Astrocyte (in vitro differentiated cells and primary cell): ENCODE measurements at regions not wholly inside any gene's neighbourhood (a gene's known extent, or its start where the extent isn't known, plus 50 kb on each side); places are given as distances from the start of the nearest gene placed in this dataset.

ENCODE experiments used
- DNase-seq: peaks from one replicate; pipeline ENCODE4 v3.0.0-alpha.2; 2010; ENCODE audit warnings: low read depth
- FAIRE-seq: peaks from 2 replicates; lab custom pipeline; 2011; peaks lifted over from hg19 to GRCh38; lab: Jason Lieb, UNC
- H2AFZ ChIP-seq: 2 replicates; pipeline ENCODE4 v1.6.0; 2012; ENCODE audit warnings: low read depth, low read length, inconsistent platforms
- H3K27ac ChIP-seq: 2 replicates; pipeline ENCODE4 v1.5.1; 2011; ENCODE audit warnings: low read depth, low read length, inconsistent platforms
- H3K27me3 ChIP-seq: 2 replicates; pipeline ENCODE4 v1.6.0; 2011; ENCODE audit warnings: low read length, inconsistent platforms; ENCODE audit not compliant: insufficient read depth
- H3K36me3 ChIP-seq: 2 replicates; pipeline ENCODE4 v1.5.1; 2011; ENCODE audit warnings: low read length, inconsistent platforms; ENCODE audit not compliant: insufficient read depth
- H3K4me1 ChIP-seq: 2 replicates; pipeline ENCODE4 v1.5.1; 2011; ENCODE audit warnings: low read length, inconsistent platforms; ENCODE audit not compliant: insufficient read depth
- H3K4me2 ChIP-seq: 2 replicates; pipeline ENCODE4 v1.6.0; 2012; ENCODE audit warnings: low read length, inconsistent platforms
- H3K4me3 ChIP-seq: 2 replicates; pipeline ENCODE4 v1.5.1; 2011; ENCODE audit warnings: low read depth, mild to moderate bottlenecking, low read length, inconsistent platforms; ENCODE audit not compliant: insufficient read depth
- H3K79me2 ChIP-seq: 2 replicates; pipeline ENCODE4 v1.6.0; 2012; ENCODE audit warnings: mild to moderate bottlenecking, low read length, inconsistent platforms; ENCODE audit not compliant: insufficient read depth
- H3K9ac ChIP-seq: 2 replicates; pipeline ENCODE4 v1.6.0; 2012; ENCODE audit warnings: mild to moderate bottlenecking, low read length, inconsistent platforms
- H3K9me3 ChIP-seq: 2 replicates; pipeline ENCODE4 v1.5.1; 2012; ENCODE audit warnings: low read depth, mild to moderate bottlenecking, low read length, inconsistent platforms; ENCODE audit not compliant: insufficient read depth
- H4K20me1 ChIP-seq: 2 replicates; pipeline ENCODE4 v1.6.0; 2012; ENCODE audit warnings: low read length, inconsistent platforms; ENCODE audit not compliant: insufficient read depth
- H3K27ac Mint-ChIP-seq: one replicate; pipeline ENCODE4 v1.8.0; 2021; ENCODE audit warnings: mild to moderate bottlenecking, mixed read lengths; ENCODE audit not compliant: unreplicated experiment
- H3K27me3 Mint-ChIP-seq: one replicate; pipeline ENCODE4 v1.8.0; 2021; ENCODE audit warnings: low read depth, mixed read lengths; ENCODE audit not compliant: unreplicated experiment
- H3K36me3 Mint-ChIP-seq: one replicate; pipeline ENCODE4 v1.8.0; 2021; ENCODE audit warnings: low read depth, mixed read lengths; ENCODE audit not compliant: unreplicated experiment
- H3K4me1 Mint-ChIP-seq: one replicate; pipeline ENCODE4 v1.8.0; 2021; ENCODE audit warnings: low read depth, mixed read lengths; ENCODE audit not compliant: unreplicated experiment
- H3K4me3 Mint-ChIP-seq: one replicate; pipeline ENCODE4 v1.8.0; 2021; ENCODE audit warnings: mild to moderate bottlenecking, moderate library complexity, mixed read lengths; ENCODE audit not compliant: unreplicated experiment
- H3K9me3 Mint-ChIP-seq: one replicate; pipeline ENCODE4 v1.8.0; 2021; ENCODE audit warnings: mild to moderate bottlenecking, mixed read lengths; ENCODE audit not compliant: unreplicated experiment
- CTCF ChIP-seq: IDR thresholded peaks from 2 replicates; pipeline ENCODE4 v1.5.1; 2011; ENCODE audit warnings: low read depth, mild to moderate bottlenecking, inconsistent platforms, low read length, moderate library complexity; ENCODE audit not compliant: insufficient read depth
- EZH2 ChIP-seq: IDR thresholded peaks from 2 replicates; pipeline ENCODE4 v1.6.1; 2012; ENCODE audit warnings: mild to moderate bottlenecking, low read length, inconsistent platforms; ENCODE audit not compliant: insufficient read depth

DNA sequence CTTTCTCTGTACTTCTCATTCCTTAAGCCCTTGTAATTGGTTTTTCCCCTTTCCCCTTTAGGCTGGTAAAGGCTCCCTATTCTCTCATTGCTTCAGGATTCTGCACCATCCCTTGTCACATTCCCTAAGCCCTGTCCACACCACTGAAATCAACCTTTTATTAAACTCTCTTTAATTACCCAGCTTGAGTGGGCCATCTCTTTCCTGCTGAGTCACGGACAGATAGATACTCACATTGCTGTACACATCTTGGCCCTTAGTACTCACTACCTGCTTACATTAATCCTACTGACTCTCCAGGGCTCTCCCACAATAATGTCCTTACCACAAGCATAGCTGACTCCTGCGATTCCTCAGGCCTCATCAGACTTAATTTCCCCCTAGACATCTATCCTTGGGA lies 94.0 kb upstream of the PCGF5 start:
- Mint-ChIP-seq H3K27ac (no peak overlapping the region), H3K9me3 (no peaks in the 10 kb centered on the region), H3K4me1 (no peaks in the 10 kb centered on the region), H3K36me3 (no peaks in the 10 kb centered on the region), H3K4me3 (no peak overlapping the region), H3K27me3 (no peaks in the 10 kb centered on the region)
- H3K9me3 ChIP-seq = no peaks in the 10 kb centered on the region
- H3K4me2 ChIP-seq = no peak overlapping the region
- no peaks in the 10 kb centered on the region for H3K36me3 ChIP-seq
- no peaks in the 10 kb centered on the region for H4K20me1 ChIP-seq
- peaks cover 3% of the 10 kb centered on the region for H3K27me3 ChIP-seq
- H2AFZ ChIP-seq = no peak overlapping the region
- H3K4me3 ChIP-seq = no peak overlapping the region
- TF ChIP-seq CTCF = no peak
- no peak for TF ChIP-seq EZH2
- FAIRE-seq (no peak), DNase-seq (no peak)
- no peaks in the 10 kb centered on the region for H3K79me2 ChIP-seq
- H3K27ac ChIP-seq = no peak overlapping the region
- no peak overlapping the region for H3K9ac ChIP-seq
- no peaks in the 10 kb centered on the region for H3K4me1 ChIP-seq

GRCh38 chr10:91127341-91128082 lies 93.0 kb upstream of the PCGF5 start:
- H3K9me3 ChIP-seq = no peaks in the 10 kb centered on the region
- H3K79me2 ChIP-seq = no peaks in the 10 kb centered on the region
- H3K27ac ChIP-seq = no peak overlapping the region
- H3K27me3 ChIP-seq = peaks cover under 1% of the 10 kb centered on the region
- Mint-ChIP-seq H3K4me3 (no peak overlapping the region), H3K27ac (no peak overlapping the region), H3K36me3 (no peaks in the 10 kb centered on the region), H3K4me1 (no peaks in the 10 kb centered on the region), H3K9me3 (no peaks in the 10 kb centered on the region), H3K27me3 (no peaks in the 10 kb centered on the region)
- H3K4me1 ChIP-seq = no peaks in the 10 kb centered on the region
- no peak overlapping the region for H2AFZ ChIP-seq
- TF ChIP-seq EZH2 = no peak
- TF ChIP-seq CTCF = no peak
- no peak overlapping the region for H3K9ac ChIP-seq
- H3K4me3 ChIP-seq = no peak overlapping the region
- DNase-seq (no peak), FAIRE-seq (no peak)
- no peaks in the 10 kb centered on the region for H4K20me1 ChIP-seq
- no peaks in the 10 kb centered on the region for H3K36me3 ChIP-seq
- H3K4me2 ChIP-seq = no peak overlapping the region

- Mint-ChIP-seq H3K9me3 (no peaks in the 10 kb centered on the region), H3K27me3 (no peaks in the 10 kb centered on the region), H3K36me3 (no peaks in the 10 kb centered on the region), H3K27ac (no peak overlapping the region), H3K4me3 (no peak overlapping the region), H3K4me1 (no peaks in the 10 kb centered on the region)
- Histone ChIP-seq H3K79me2 (no peaks in the 10 kb centered on the region), H3K27me3 (no peaks in the 10 kb centered on the region), H3K4me2 (no peak overlapping the region), H3K27ac (no peak overlapping the region), H3K4me3 (no peak overlapping the region), H4K20me1 (no peaks in the 10 kb centered on the region), H2AFZ (no peak overlapping the region), H3K9ac (no peak overlapping the region), H3K36me3 (no peaks in the 10 kb centered on the region), H3K9me3 (no peaks in the 10 kb centered on the region), H3K4me1 (no peaks in the 10 kb centered on the region)
- TF ChIP-seq EZH2 (no peak), CTCF (no peak)
- no peak for FAIRE-seq
- DNase-seq = no peak
Observed at GRCh38 chr10:91135113-91135512, 85.3 kb upstream of the PCGF5 start.
